Stimulated activated CD4-positive, alpha-beta T cell treated with anti-CD3 and anti-CD28 coated beads, Interleukin-4, amount 100 ng/mL, for 48 hours (primary cell): ENCODE measurements at regions not wholly inside any gene's neighbourhood (a gene's known extent, or its start where the extent isn't known, plus 50 kb on each side); places are given as distances from the start of the nearest gene placed in this dataset.
"Not testable (repeated sequence)": the region's sequence is repeated elsewhere in the genome, so short reads cannot be mapped to it uniquely, and the experiment has no call there.

Experiments
- DNase-seq, 2 donors: peaks; one replicate each; pipeline ENCODE4 v3.0.0-alpha.2; 2020; ENCODE audit warnings: low read depth in 2 of 2

GRCh38 chr3:160047876-160048275 lies 59.2 kb downstream of the IL12A start:
- DNase-seq, result no peak

- DNase-seq, result no peak
Observed at GRCh38 chr3:160049038-160049437, 60.4 kb downstream of the IL12A start.

- no peak for DNase-seq
Observed at GRCh38 chr3:160049565-160049964, 60.9 kb downstream of the IL12A start.

GRCh38 chr3:160049988-160050387 lies 61.4 kb downstream of the IL12A start:
- DNase-seq, result no peak

GRCh38 chr3:160052385-160053047 lies 63.9 kb downstream of the IL12A start:
- no peak for DNase-seq

GRCh38 chr3:160053048-160053391 lies 64.4 kb downstream of the IL12A start:
- DNase-seq, result no peak

GRCh38 chr3:160054862-160055261 lies 66.2 kb downstream of the IL12A start:
- not testable (repeated sequence) for DNase-seq

- no peak for DNase-seq
Observed at GRCh38 chr3:160055659-160056058, 67.0 kb downstream of the IL12A start.

- no peak for DNase-seq
Observed at GRCh38 chr3:160057331-160057730, 68.7 kb downstream of the IL12A start.

- no peak for DNase-seq
Observed at GRCh38 chr3:160060409-160061027, 71.9 kb downstream of the IL12A start.

GRCh38 chr3:160061525-160061924 lies 72.9 kb downstream of the IL12A start:
- no peak for DNase-seq

- DNase-seq, result no peak
Observed at GRCh38 chr3:160065282-160065681, 76.6 kb downstream of the IL12A start.

- no peak for DNase-seq
Observed at GRCh38 chr3:160065786-160066185, 77.2 kb downstream of the IL12A start.

GRCh38 chr3:160069986-160070385 lies 81.4 kb downstream of the IL12A start:
- no peak for DNase-seq

GRCh38 chr3:160076519-160076918 lies 87.9 kb downstream of the IL12A start:
- DNase-seq, result no peak

GRCh38 chr3:160078533-160078932 lies 89.9 kb downstream of the IL12A start:
- DNase-seq, result no peak

- no peak for DNase-seq
Observed at GRCh38 chr3:160081958-160082533, 93.4 kb downstream of the IL12A start.

GRCh38 chr3:160084998-160085397 lies 96.4 kb downstream of the IL12A start:
- no peak for DNase-seq

- DNase-seq, result no peak
Observed at GRCh38 chr3:160088492-160089137, 100.0 kb downstream of the IL12A start.

- DNase-seq, result no peak
Observed at GRCh38 chr3:160090653-160091052, 102.0 kb downstream of the IL12A start.

GRCh38 chr3:160091441-160091840 lies 102.8 kb downstream of the IL12A start:
- no peak for DNase-seq

- DNase-seq, result no peak
Observed at GRCh38 chr3:160092760-160093159, 104.1 kb downstream of the IL12A start.

GRCh38 chr3:160094562-160094961 lies 105.9 kb downstream of the IL12A start:
- DNase-seq, result no peak
